ENCODE measurements at regions not wholly inside any gene's neighbourhood (a gene's known extent, or its start where the extent isn't known, plus 50 kb on each side); places are given as distances from the start of the nearest gene placed in this dataset.

- no peak overlapping the region for H3K9ac ChIP-seq (ENCODE audit: insufficient read depth in 1 of 2, low read length in 2 of 2)
- H3K9me3 ChIP-seq (ENCODE audit: control insufficient read depth in 4 of 4, insufficient read depth in 3 of 4, low read length in 3 of 4) = no peaks in the 10 kb centered on the region
- no peak overlapping the region for H3K27ac ChIP-seq (ENCODE audit: low read depth in 1 of 2, low read length in 1 of 2)
- H3K36me3 ChIP-seq (ENCODE audit: control insufficient read depth in 4 of 4, insufficient read depth in 4 of 4, low read length in 4 of 4) = peaks cover 2 to 8% (median 4%) of the 10 kb centered on the region in 4 donors
- 68 to 80% methylated on average over 10 of the region's 10 CpGs for WGBS, 2 donors
- H3K4me3 ChIP-seq = no peak overlapping the region
- DNase-seq (no peak), ATAC-seq (ENCODE audit: insufficient read depth, low FRiP score) (no peak)
- no peaks in the 10 kb centered on the region for H3K27me3 ChIP-seq (ENCODE audit: control insufficient read depth in 3 of 3, insufficient read depth in 3 of 3, low read length in 2 of 3)
- TF ChIP-seq, protein P1, sequence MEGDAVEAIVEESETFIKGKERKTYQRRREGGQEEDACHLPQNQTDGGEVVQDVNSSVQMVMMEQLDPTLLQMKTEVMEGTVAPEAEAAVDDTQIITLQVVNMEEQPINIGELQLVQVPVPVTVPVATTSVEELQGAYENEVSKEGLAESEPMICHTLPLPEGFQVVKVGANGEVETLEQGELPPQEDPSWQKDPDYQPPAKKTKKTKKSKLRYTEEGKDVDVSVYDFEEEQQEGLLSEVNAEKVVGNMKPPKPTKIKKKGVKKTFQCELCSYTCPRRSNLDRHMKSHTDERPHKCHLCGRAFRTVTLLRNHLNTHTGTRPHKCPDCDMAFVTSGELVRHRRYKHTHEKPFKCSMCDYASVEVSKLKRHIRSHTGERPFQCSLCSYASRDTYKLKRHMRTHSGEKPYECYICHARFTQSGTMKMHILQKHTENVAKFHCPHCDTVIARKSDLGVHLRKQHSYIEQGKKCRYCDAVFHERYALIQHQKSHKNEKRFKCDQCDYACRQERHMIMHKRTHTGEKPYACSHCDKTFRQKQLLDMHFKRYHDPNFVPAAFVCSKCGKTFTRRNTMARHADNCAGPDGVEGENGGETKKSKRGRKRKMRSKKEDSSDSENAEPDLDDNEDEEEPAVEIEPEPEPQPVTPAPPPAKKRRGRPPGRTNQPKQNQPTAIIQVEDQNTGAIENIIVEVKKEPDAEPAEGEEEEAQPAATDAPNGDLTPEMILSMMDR (IDR thresholded peaks at IDR 0.05; ENCODE audit: control extremely low read depth, extremely low read depth) = no peak
- peaks cover 0 to 7% (median 0%) of the 10 kb centered on the region in 5 donors for H3K4me1 ChIP-seq (ENCODE audit: control insufficient read depth in 5 of 5, insufficient read depth in 5 of 5, low read length in 5 of 5)
Observed at GRCh38 chr3:72375237-72376076, 472.8 kb downstream of the SHQ1 start.

- 93 to 94% methylated on average over 8 of the region's 8 CpGs for WGBS, 2 donors
- ATAC-seq (ENCODE audit: insufficient read depth, low FRiP score) = no peak
- TF ChIP-seq, protein P1 (IDR thresholded peaks at IDR 0.05; ENCODE audit: control extremely low read depth, extremely low read depth) = no peak
Observed at GRCh38 chr3:72373139-72373538, 475.1 kb downstream of the SHQ1 start.

DNA sequence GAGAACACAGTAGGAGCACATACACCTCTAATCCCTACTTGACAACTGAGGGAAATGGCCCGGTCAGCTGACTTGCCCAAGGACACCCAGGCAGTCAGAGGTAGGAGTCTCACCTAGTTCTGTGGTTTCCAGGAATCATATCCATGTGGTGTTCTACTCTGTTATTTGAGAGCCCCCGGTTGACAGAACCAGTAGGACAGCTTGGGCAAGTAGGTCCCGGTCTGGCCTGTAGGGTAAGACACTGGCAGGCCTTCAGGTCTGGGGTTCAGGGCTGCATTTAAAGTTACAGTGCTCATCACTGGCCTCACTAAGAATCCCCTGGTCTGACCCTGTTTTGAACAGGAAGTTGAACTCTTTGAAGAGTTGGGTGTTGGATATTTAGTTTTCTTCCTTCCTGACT is 476.1 kb downstream of the SHQ1 start:
- WGBS, 2 donors = 74 to 83% methylated on average over 3 of the region's 3 CpGs
- no peak for DNase-seq
- Histone ChIP-seq H3K9ac (ENCODE audit: insufficient read depth in 1 of 2, low read length in 2 of 2) (no peak overlapping the region), H3K36me3 (ENCODE audit: control insufficient read depth in 4 of 4, insufficient read depth in 4 of 4, low read length in 4 of 4) (peaks cover 0 to 1% (median under 1%) of the 10 kb centered on the region in 4 donors), H3K9me3 (ENCODE audit: control insufficient read depth in 4 of 4, insufficient read depth in 3 of 4, low read length in 3 of 4) (no peaks in the 10 kb centered on the region), H3K27ac (ENCODE audit: low read depth in 1 of 2, low read length in 1 of 2) (no peak overlapping the region), H3K27me3 (ENCODE audit: control insufficient read depth in 3 of 3, insufficient read depth in 3 of 3, low read length in 2 of 3) (no peaks in the 10 kb centered on the region), H3K4me1 (ENCODE audit: control insufficient read depth in 5 of 5, insufficient read depth in 5 of 5, low read length in 5 of 5) (peaks cover 0 to 7% (median 0%) of the 10 kb centered on the region in 5 donors), H3K4me3 (no peak overlapping the region)
- TF ChIP-seq, protein P1 (IDR thresholded peaks at IDR 0.05; ENCODE audit: control extremely low read depth, extremely low read depth) = no peak
- no peak for ATAC-seq (ENCODE audit: insufficient read depth, low FRiP score)

More at GRCh38 chr3:72373139-72373538, 475.1 kb downstream of the SHQ1 start:
- Histone ChIP-seq H3K36me3 (ENCODE audit: control insufficient read depth in 4 of 4, insufficient read depth in 4 of 4, low read length in 4 of 4) (peaks cover 0 to 3% (median 1%) of the 10 kb centered on the region in 4 donors), H3K4me3 (no peak overlapping the region), H3K9ac (ENCODE audit: insufficient read depth in 1 of 2, low read length in 2 of 2) (no peak overlapping the region), H3K9me3 (ENCODE audit: control insufficient read depth in 4 of 4, insufficient read depth in 3 of 4, low read length in 3 of 4) (no peaks in the 10 kb centered on the region), H3K4me1 (ENCODE audit: control insufficient read depth in 5 of 5, insufficient read depth in 5 of 5, low read length in 5 of 5) (peaks cover 0 to 7% (median 0%) of the 10 kb centered on the region in 5 donors), H3K27ac (ENCODE audit: low read depth in 1 of 2, low read length in 1 of 2) (no peak overlapping the region), H3K27me3 (ENCODE audit: control insufficient read depth in 3 of 3, insufficient read depth in 3 of 3, low read length in 2 of 3) (no peaks in the 10 kb centered on the region)
- no peak for DNase-seq
